Kidney tubule cell (primary cell): ENCODE measurements at regions not wholly inside any gene's neighbourhood (a gene's known extent, or its start where the extent isn't known, plus 50 kb on each side); places are given as distances from the start of the nearest gene placed in this dataset.
A peak's percentile ranks its signal among the peaks of the same experiment; 100 is the strongest.

Experiments used
- DNase-seq: peaks from one replicate; pipeline ENCODE4 v3.0.0-alpha.2; 2018; ENCODE audit warnings: low spot score

DNA sequence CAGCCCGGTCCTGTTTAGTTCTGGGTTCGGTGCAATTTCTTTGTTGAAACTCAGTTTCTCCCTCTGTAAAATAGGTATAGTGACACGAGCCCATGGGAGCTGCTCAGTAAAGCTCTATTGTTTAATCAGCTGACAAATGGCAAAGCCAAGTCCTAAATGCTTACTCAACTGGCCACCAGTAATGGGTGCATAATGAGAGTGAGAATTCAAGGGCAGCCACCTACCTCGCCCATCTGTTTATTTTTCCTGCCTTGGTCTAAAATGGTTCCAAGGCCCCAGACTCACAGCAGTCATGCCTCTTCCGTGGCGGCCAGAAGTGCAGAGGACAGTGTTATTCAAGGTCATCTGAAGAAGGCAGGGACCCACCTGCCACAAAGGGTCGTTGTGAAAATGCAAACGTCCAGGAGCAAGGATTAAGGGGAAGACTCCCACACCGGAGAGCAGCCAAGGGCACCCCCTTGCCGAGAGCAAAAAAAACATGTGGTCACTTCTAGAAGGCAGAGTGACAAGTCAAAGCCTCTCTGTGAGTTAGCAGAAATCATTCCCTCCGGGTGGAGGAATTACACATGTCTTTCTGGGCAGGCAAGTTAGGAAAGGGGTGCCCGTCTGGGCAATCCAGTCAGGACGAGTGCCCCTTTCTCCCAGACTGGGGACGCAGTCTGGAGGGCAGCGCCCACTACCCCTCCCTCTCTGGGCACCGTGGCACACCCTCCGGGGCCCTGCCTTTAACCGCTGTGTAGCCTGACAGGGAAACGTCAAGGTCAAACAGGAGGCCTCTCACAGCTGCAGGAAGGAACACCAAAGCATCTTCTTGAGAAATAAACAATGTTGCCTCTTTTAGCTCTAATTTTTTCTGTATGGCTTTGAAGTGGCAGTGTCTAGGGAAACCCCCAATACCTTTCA is 186.2 kb downstream of the FOXO1 start:
- no peak for DNase-seq

DNA sequence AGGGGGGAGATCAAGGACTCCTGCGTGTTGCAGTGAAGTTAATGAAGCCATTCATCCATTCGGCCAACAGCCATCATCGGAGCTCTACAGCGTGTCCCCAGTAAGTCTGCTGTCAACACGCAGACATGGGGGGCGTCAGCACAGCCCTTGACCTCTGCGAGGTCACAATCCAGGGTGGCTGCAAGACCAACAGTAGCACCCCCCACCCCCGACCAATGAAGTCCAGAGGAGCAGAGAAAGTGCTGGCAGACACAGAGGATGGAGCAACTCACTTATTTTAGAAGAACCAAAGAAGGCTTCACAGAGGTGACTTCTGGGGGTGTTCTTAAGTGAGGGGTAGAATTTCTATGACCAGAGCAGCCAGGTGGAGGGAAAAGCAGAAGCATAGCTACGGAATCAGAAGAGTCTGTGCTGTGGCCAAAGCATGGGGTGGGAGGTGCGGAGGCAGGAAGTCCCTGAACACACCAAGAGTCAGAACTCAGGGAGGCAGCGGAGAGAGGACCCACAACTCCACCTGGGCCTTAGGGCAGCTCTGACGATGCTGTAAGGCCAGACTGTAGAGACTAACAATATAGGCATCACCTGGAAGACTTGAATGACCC is 185.4 kb downstream of the FOXO1 start:
- no peak for DNase-seq

DNA sequence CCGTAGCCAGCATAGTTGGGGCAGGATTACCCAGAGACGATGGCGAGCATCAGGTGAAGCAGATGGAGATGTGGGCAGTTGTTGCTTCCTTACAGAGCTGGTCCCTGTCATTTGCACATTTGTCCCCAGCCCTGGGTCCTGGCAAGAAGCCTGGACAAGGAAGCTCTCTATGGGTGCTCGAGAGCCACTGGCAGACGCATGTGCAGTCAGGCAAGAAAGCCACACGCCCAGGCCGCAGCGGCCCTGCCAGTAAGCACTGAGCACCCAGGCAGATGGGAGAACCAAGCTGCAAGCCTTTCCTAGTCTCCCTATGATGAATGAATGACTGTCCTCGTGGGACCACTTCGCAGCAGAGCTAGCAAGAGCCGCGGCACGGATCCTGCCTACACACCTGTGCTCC is 182.8 kb downstream of the FOXO1 start:
- peak; percentile 59 for DNase-seq

DNA sequence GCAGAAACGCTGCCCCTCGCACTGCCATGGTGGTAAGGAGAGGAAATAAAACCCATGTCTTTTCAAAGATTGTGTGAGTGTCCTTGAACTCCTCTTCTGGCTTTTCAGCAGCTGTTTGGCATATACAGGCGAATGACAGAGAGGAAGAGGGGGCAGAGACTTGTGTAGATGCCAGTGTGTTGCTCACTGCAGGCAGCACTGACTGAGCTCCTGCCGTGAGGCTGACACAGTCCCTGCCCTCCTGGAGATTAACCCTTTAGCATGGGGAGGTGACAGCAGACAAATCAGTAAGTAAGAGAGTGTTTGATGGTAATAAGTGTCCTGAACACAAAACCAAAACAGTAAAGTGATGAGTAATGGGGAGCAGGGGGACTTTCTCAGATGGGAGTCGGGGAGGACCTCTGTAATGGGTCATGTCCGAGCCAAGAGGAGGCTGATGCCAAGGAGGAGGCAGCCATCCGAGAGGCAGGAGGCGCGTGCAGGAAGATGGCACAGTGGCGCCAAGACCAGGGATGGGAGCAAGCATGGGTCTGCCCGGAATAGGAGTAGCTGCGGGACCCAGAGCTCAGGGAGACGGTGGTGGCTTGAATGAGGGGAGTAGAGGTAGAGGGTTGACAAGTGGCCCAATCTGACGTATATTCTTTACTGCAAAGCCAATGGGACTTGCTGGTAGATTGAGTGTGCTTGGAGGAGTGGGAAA is 182.2 kb downstream of the FOXO1 start:
- no peak for DNase-seq

DNA sequence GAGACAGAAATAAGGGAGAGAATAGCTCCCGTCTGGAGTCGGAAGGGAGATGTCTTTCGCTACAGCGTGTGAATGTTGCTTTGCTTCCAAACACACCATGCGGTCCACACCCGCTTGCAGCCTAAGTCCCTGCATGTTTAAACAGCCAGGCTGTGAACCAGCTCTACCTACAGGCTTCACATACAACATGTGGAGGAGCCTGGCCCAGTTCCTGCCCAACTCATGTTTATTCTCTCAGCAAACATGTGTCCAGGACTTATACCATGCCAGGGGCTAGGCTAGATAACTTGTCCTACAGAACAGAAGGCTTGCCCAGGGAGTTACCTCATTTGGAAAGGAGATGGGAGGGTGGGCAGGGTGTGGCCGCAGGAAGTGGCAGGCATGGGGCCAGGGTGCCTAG is 181.5 kb downstream of the FOXO1 start:
- DNase-seq = no peak

DNA sequence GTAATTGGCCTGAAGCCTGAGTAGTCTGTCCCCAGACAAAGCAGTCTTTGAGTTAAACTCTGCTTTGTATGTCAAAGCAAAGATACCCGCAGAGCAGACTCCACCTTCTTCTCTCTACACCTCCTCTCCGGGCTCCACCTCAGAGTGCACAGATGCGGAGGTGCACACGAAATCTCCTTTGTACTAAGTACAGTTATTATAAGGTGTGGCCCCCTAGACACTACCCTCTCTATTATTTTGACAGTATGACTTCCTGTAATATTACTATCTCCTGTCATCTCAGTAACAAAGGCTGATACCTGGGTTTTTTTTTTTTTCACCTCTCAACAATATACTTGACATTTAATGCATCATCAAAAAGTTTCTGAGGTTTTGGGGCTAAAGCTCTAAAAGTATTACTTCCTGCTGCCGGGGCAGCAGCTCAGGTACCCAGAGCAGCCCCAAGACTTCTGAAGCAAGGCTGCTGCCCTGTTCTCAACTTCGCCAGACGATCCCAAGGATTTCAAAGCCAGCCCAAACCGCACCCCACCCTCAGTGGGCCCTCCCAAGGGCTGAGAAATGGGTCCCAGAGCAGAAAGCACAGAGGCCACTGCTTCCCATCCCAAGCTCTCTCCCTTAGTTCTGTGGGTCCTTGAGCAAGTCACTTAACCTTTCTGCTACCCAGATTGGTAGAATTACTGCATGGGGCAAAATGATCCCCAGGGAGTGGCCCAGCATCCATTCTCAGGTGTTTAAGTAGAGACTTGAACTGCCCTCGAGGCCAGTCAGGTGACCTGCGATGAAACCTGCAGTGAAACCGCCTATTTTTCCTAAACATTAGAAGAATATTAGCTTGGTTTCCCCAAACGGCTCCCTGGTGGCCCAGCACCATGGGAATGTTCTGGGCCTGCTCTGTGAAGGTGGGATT is 180.6 kb downstream of the FOXO1 start:
- DNase-seq = no peak

DNA sequence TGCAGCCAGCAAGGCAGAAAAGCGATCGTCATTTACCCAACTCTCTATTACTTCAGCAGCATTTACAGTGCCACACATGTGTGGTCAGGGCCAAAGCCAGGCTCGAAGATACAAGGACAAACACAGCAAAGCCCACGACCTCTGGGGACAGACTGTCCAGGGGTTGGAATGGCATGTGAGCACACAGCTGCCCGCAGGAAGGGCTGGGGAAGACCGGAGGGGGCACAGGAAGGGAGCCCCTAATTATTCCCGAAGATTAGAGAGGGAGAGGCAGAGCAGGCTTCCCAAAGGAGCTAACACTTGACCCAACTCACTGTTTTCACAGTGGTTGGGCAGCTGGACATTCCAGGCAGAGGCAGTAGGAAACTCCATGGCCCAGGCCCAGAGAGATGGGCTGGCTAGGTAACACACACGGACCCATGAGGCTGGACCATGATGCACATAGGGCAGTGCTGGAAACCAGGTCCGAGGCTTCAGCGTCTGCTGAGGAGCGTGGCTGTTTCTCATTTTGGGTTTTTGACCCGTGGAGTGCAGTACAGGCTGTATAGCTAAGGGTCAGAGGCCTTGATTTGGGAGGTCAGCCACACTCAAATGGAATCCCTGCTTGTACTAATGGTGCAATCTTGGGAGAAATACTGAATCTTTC is 179.8 kb downstream of the FOXO1 start:
- no peak for DNase-seq

DNA sequence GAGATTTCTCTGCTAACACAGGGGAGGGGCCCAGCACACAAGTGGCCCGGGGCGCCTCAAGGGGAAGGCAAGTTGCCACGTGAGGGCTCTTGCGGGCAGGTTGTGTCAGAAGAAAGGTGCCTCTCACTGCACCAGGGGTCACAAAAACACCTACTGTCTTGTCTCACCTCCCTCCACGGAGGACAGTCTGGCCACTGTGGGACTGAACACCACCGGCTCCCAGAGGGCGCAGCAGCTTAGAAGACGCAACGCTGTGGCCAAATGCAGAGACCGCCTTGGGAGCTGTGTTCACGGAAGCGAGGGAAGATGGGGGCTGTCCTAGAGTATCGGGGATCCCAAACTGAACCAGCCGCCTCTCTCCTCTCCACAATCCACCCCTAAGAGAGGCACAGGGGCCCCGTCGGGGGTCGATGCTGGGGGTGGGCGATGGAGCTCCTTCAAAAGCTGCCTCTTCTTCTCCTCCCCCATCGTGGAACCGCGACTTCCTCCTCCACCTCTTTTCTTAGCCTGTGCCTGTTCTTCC is 177.5 kb downstream of the FOXO1 start:
- no peak for DNase-seq

DNA sequence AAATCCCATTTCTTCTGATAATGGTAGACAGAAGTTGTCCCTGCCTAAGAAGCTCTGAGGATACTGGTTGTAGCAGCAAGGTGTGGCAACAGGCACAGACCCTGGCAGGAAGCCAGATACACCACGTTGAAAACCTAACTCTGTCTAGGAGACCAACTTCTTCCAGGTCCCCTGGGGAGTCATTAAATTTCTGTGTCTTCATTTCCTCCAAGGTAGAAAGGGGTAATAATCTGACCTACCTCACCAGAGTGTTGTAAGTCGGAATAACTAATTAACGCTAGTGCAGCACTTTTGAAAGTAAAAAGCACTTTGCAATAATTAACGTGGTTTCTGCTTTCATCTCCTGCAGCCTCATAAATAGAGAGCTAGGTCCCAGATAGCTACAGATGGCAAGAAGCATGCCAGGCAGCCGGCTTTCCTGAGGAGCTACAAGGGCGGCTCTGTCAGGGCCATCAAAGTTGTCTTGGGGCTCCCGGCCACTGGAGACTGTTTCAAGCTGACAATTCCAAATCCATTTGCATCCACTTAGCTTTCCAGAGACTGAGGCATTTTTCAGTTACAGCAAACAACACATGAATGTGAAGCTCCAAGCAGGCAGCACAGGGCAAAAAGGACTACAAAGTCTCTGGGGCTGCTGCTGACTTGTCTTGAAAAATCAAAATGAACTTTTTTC is 176.2 kb downstream of the FOXO1 start:
- DNase-seq = peak; percentile 35

DNA sequence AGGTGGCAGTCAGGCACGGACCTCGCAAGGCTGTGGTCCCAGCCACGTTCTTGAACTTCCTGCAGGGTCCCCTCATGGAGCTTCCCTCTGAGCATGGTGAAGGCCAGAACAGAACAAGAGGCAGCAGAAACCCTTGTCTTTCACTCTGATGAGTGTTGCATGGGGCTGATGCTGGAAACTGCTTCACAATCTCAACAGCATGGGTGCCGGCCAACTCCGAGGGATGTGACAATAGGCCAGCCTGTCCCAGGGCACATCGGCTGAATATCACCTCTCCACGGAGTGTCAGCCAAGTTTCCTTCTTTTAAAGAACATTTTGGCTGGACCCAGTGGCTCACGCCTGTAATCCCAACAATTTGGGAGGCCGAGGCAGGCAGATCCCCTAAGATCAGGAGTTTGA is 173.9 kb downstream of the FOXO1 start:
- DNase-seq = no peak

DNA sequence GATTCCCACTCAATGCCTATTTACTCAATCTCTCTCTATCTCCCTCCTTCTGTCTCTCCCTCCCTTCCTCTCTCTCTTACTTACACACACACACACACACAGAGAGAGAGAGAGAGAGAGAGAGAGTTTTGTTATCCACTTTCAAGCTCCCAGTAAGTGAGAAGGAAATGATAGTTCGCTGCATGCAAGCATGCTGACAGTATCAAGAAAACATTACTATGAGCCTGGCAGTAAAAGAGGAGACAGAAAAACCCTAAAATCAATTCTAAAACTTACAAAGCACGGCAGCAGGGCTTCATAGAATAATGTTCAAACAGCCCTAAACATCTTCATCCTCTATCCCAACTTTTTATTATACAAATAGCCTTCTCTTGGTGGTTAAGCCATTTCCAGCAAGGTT is 171.9 kb downstream of the FOXO1 start:
- no peak for DNase-seq

DNA sequence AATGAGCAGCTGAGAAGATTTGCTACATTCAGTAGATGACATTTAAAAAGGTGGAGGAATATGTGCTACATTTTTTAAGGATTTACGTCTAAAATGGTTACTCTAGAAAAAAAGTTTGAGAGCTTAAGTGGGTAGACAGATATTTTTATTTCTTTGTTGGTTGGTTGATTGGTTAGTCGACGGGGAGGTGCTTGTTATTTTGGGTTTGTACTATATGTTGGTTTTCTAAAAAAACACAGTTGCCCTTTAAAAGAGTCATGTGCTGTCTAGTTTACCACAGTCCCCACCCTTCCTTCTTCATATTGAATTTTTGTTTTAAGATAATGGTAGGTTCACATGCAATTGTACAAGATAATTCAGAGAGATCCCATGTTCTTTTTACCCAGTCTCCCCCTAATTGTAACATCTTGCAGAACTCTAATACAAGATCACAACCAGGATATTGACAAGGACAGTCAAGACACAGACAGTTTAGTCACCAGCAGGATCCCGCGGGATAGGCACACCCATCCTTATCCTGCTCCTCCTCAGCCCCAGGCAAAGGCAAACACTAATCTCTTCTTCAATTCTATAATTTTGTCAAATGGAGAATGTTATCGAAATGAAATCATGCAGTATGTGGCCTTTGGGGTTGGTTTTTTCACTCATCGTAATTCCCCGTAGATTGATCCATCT is 171.4 kb downstream of the FOXO1 start:
- DNase-seq = no peak

DNA sequence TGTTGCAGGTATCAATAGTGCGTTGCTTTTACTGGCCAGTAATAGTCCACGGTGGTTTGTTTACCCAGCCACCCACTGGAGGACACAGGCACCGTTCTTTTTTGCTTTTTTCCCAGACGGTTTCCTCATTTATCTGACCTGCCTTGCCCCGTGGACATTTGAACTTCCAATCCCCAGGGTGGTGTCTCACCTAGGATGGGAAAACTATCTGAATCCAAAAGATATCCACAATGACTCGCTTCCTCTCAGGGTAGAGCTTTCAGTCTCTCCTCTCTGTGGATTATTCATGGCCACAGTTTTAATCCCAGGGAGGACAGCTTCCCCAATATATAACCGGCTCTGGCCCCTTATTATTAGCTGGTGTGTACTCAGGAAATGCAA is 170.8 kb downstream of the FOXO1 start:
- DNase-seq = no peak

DNA sequence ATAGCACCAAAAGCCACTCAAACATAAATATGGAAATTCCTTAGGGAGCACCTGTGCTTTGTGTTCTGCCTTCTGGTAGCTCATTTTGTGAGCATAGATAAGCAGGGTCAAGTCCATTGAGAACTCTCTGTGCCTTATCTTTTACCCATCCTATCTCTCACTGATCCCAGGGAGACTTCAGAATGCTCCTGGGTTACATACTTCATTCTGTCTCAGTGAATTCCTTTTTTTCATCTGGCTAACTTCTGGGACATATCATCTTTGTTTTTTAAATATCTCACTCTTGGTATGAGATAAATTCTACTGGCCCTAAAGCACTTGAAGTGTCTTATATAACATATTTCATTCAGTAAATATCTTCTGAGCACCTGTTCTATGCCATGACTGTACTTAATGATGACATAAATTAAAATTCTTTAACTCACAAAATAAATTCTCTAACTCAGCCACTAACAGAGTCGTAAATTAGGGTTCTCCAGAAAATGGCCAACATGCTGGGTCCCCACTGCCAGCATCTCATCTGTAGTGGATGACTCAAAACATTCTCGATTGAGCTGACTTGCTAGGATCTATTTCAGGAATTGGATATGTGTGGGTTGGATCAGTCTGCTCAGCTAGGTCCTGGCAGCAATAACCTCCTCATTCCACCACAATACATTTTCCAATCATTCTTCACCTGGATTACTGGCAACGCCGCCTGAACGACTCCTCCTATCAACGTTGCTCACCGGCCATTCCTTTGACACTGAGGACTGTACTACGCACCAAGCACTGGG is 170.2 kb downstream of the FOXO1 start:
- DNase-seq = no peak

DNA sequence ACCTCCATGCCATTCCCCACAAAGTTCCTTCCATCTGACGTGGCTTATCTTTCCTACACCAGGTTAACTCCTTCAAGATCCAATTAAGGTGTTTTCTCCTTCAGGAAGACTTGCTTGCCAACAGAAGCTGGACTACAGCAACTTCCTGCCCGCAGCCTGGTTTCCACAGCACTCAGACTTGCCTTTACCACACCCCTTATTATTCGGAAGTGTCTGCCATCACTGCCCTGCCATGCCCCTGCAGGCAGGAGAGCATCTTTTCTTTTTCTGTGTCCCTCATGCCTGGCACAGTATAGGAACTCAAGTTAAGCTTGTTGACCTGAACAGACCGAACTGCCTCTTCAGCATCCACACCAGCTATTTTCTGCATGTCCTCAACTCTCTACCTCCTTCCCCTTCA is 168.0 kb downstream of the FOXO1 start:
- DNase-seq = no peak

DNA sequence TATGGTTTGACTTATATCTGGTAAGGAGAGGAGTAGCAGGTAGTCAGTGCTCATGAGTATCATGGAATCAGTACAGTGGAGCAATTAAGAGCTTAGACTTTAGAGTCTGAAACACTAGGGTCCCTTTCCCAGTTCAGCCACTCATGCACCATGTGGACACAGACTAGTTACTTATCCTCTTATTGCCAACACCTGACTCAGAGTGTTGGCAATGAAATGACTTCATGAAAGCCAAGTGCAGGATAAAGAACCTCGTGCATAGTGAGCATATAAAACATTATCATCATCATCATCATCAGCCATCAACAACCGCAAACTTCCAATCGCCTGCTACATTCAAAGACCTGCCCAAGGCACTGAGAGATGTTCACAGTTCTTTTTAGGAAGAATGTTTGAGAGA is 164.2 kb downstream of the FOXO1 start:
- peak; percentile 57 for DNase-seq

DNA sequence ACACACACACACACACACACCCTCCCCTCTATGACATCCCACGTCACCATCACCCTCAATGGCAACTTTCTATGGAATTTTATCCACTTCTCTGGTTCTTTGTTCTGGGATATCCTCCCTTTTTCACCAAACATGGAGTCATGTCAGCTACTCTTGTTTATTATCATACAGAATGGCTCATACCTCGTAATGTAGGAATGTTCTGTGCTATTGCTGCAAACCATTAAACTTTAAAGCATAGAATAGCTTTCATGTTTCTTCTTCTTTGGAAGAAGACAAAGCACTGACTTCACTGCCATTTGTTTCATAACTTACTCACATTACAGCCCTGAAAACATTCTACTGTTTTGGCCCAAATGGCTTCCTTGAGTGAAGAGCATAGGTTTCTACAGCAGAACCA is 163.4 kb downstream of the FOXO1 start:
- no peak for DNase-seq

DNA sequence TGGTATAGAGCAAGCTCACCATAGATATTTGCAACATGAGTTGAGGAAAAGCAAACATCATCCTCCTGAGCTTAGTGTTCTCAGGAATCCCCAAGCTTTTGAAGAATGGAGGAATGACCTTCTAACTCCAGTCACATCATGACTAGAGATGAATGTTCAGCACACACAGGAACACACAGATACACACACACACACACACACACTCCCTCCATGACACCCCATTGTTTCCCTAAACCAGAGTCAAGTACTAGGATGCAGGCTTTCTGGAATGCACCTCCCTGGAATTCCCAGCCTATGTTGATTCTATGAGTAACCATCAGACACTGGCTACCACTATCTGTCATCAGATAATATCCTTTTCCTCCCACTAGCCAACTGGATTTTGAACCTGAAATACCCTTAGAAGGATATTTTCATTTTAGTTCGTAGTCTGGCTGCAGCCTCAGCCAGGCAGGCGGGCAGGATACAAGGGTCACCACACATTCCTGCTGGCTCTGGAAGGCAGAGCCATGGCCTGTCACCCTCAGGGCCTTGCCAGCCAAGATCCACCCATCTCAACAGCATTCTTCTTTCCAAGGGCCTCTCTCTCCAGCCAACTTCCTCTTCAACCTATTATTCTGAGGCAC is 162.4 kb downstream of the FOXO1 start:
- peak; percentile 99 for DNase-seq

DNA sequence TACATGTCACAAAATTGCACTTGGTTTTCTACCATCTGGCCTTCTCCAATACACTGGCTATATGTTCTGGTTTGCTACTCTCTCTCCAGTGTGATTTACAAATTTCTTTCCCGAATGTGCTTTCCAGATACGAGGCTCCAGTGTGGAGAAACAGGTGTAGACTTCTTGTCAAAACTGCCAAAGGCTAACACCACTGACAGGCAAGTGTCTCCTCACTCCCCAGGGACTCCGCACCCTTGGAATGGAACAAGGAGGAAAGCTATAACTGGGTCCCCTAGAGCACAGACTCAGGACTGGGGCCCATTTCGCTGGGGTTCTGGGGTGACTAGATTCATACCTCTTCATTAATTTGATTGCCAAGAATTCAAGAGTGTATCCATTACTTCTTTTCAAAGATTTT is 161.8 kb downstream of the FOXO1 start:
- DNase-seq = no peak
